MM.1S (cell line): ENCODE measurements at regions not wholly inside any gene's neighbourhood (a gene's known extent, or its start where the extent isn't known, plus 50 kb on each side); places are given as distances from the start of the nearest gene placed in this dataset.

Source experiments
- DNase-seq: peaks from one replicate; pipeline ENCODE4 v3.0.0-alpha.2; 2015
- H2AFZ ChIP-seq: fragments of 300-600 bp; sonication (generic); 2 replicates; pipeline ENCODE4 v1.6.0; 2016; ENCODE audit warnings: antibody characterized with exemption, low read length
- H3F3A ChIP-seq: fragments of 300-600 bp; sonication (generic); 2 replicates; pipeline ENCODE4 v1.6.1; 2016; ENCODE audit warnings: mild to moderate bottlenecking, antibody characterized with exemption, low read length, moderate library complexity, mixed read lengths; ENCODE audit not compliant: insufficient read depth
- H3K27ac ChIP-seq: fragments of 300-600 bp; sonication (generic); 2 replicates; pipeline ENCODE4 v1.5.1; 2016; ENCODE audit warnings: mild to moderate bottlenecking, low read length
- H3K27me3 ChIP-seq: fragments of 300-600 bp; sonication (generic); replicated peaks from 2 replicates; pipeline ENCODE4 v1.6.0; 2016; ENCODE audit warnings: low read length; ENCODE audit not compliant: insufficient read depth
- H3K36me3 ChIP-seq: fragments of 300-600 bp; sonication (generic); replicated peaks from 2 replicates; pipeline ENCODE4 v1.6.1; 2016; ENCODE audit warnings: mild to moderate bottlenecking, low read length, mixed read lengths; ENCODE audit not compliant: insufficient read depth
- H3K4me1 ChIP-seq: fragments of 300-600 bp; sonication (generic); 2 replicates; pipeline ENCODE4 v1.6.1; 2016; ENCODE audit warnings: low read length, mixed read lengths
- H3K4me2 ChIP-seq: fragments of 300-600 bp; sonication (generic); 2 replicates; pipeline ENCODE4 v1.6.0; 2016; ENCODE audit warnings: low read depth, low read length
- H3K4me3 ChIP-seq: fragments of 300-600 bp; sonication (generic); 2 replicates; pipeline ENCODE4 v1.5.1; 2016; ENCODE audit warnings: low read length, mixed read lengths
- H3K79me2 ChIP-seq: fragments of 300-600 bp; sonication (generic); 2 replicates; pipeline ENCODE4 v1.6.1; 2016; ENCODE audit warnings: mixed run types, low read length, mixed read lengths
- H3K9ac ChIP-seq: fragments of 300-600 bp; sonication (generic); 2 replicates; pipeline ENCODE4 v1.6.1; 2016; ENCODE audit warnings: low read length, mixed read lengths
- H3K9me2 ChIP-seq: fragments of 300-600 bp; sonication (generic); replicated peaks from 2 replicates; pipeline ENCODE4 v1.6.1; 2016; ENCODE audit warnings: mild to moderate bottlenecking, low read length, mixed read lengths; ENCODE audit not compliant: insufficient read depth
- H3K9me3 ChIP-seq: fragments of 300-600 bp; sonication (generic); replicated peaks from 2 replicates; pipeline ENCODE4 v1.6.1; 2016; ENCODE audit warnings: mild to moderate bottlenecking, low read length, mixed read lengths; ENCODE audit not compliant: insufficient read depth
- H4K20me1 ChIP-seq: fragments of 300-600 bp; sonication (generic); 2 replicates; pipeline ENCODE4 v1.6.1; 2016; ENCODE audit warnings: mild to moderate bottlenecking, low read length, moderate library complexity, mixed read lengths; ENCODE audit not compliant: insufficient read depth
- EZH2 ChIP-seq: fragments of 300-600 bp; sonication (generic); optimal IDR thresholded peaks from 2 replicates; pipeline ENCODE3; 2017; ENCODE audit warnings: low read depth, mild to moderate bottlenecking, antibody characterized with exemption, low read length, mixed read lengths
- EZH2phosphoT487 ChIP-seq: fragments of 300-600 bp; sonication (generic); IDR thresholded peaks from 2 replicates; pipeline ENCODE4 v1.6.1; 2018; ENCODE audit warnings: antibody characterized with exemption, low read length
- TF ChIP-seq, protein P1 (sequence below): fragments of 300-600 bp; sonication (generic); IDR thresholded peaks from 2 replicates; pipeline ENCODE4 v1.5.1; 2016; ENCODE audit warnings: antibody characterized with exemption, low read length, mixed read lengths

GRCh38 chr2:186950694-186951093 is 101.7 kb upstream of the ZSWIM2 start:
- H2AFZ ChIP-seq: peak overlapping the region; percentile 1; the same call in 1 of the 2 replicates
- no peaks in the 10 kb centered on the region for H3K9me3 ChIP-seq
- no peaks in the 10 kb centered on the region for H4K20me1 ChIP-seq
- H3K4me1 ChIP-seq: peaks cover 54% of the 10 kb centered on the region
- TF ChIP-seq, protein P1, sequence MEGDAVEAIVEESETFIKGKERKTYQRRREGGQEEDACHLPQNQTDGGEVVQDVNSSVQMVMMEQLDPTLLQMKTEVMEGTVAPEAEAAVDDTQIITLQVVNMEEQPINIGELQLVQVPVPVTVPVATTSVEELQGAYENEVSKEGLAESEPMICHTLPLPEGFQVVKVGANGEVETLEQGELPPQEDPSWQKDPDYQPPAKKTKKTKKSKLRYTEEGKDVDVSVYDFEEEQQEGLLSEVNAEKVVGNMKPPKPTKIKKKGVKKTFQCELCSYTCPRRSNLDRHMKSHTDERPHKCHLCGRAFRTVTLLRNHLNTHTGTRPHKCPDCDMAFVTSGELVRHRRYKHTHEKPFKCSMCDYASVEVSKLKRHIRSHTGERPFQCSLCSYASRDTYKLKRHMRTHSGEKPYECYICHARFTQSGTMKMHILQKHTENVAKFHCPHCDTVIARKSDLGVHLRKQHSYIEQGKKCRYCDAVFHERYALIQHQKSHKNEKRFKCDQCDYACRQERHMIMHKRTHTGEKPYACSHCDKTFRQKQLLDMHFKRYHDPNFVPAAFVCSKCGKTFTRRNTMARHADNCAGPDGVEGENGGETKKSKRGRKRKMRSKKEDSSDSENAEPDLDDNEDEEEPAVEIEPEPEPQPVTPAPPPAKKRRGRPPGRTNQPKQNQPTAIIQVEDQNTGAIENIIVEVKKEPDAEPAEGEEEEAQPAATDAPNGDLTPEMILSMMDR: no peak
- no peak for TF ChIP-seq EZH2phosphoT487
- TF ChIP-seq EZH2: no peak
- H3F3A ChIP-seq: peaks cover 48% of the 10 kb centered on the region
- H3K4me3 ChIP-seq: no peak overlapping the region
- H3K27me3 ChIP-seq: no peaks in the 10 kb centered on the region
- H3K36me3 ChIP-seq: no peaks in the 10 kb centered on the region
- H3K9me2 ChIP-seq: no peaks in the 10 kb centered on the region
- H3K9ac ChIP-seq: 0 out of 2 replicates have a peak overlapping the region, but pooled peaks have one; percentile 6
- no peak for DNase-seq
- no peaks in the 10 kb centered on the region for H3K79me2 ChIP-seq
- peak overlapping the region; percentile 83 for H3K27ac ChIP-seq
- H3K4me2 ChIP-seq: peak overlapping the region; percentile 71; the same call in 1 of the 2 replicates

GRCh38 chr2:186949726-186950256 is 100.8 kb upstream of the ZSWIM2 start:
- Histone ChIP-seq H3K27ac (peak overlapping the region; percentile 83), H2AFZ (peak overlapping the region; percentile 46), H3K4me3 (peak overlapping the region; percentile 30; the same call in 1 of the 2 replicates), H3K9me2 (no peaks in the 10 kb centered on the region), H3K4me1 (peaks cover 45% of the 10 kb centered on the region), H3K79me2 (no peaks in the 10 kb centered on the region), H3K9ac (peak overlapping the region; percentile 32; the same call in 1 of the 2 replicates), H3F3A (peaks cover 48% of the 10 kb centered on the region), H3K36me3 (no peaks in the 10 kb centered on the region), H3K27me3 (no peaks in the 10 kb centered on the region), H4K20me1 (no peaks in the 10 kb centered on the region), H3K9me3 (no peaks in the 10 kb centered on the region), H3K4me2 (peak overlapping the region; percentile 71)
- TF ChIP-seq, protein P1: no peak
- TF ChIP-seq EZH2 (no peak), EZH2phosphoT487 (no peak)
- DNase-seq: peak; percentile 82

DNA sequence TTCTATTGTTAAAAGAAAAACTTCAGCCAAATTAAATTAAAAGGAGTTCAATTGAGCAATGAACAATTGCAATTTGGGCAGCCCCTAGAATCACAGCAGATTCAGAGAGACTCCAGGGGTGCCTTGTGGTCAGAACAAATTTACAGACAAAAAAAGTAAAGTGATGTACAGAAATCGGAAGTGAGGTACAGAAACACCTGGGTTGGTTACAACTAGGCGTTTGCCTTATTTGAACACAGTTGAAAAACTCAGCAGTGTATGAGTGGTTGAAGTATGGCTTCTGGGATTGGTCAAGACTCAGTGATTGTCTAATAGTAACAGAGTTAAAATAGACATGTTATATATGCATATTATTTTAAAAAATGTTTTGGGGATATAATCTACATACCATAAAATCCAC is 98.5 kb upstream of the ZSWIM2 start:
- H3K4me3 ChIP-seq: peak overlapping the region; percentile 38
- peaks cover 45% of the 10 kb centered on the region for H3K4me1 ChIP-seq
- H3K9me2 ChIP-seq: no peaks in the 10 kb centered on the region
- no peaks in the 10 kb centered on the region for H3K27me3 ChIP-seq
- peak overlapping the region; percentile 83 for H3K27ac ChIP-seq
- H3F3A ChIP-seq: peaks cover 48% of the 10 kb centered on the region
- H2AFZ ChIP-seq: peak overlapping the region; percentile 10; the same call in 1 of the 2 replicates
- H3K36me3 ChIP-seq: no peaks in the 10 kb centered on the region
- peak overlapping the region; percentile 52 for H3K9ac ChIP-seq
- H3K79me2 ChIP-seq: no peaks in the 10 kb centered on the region
- no peaks in the 10 kb centered on the region for H4K20me1 ChIP-seq
- peak overlapping the region; percentile 34 for H3K4me2 ChIP-seq
- DNase-seq: peak; percentile 86
- no peak for TF ChIP-seq EZH2
- TF ChIP-seq EZH2phosphoT487: no peak
- TF ChIP-seq, protein P1: no peak
- H3K9me3 ChIP-seq: no peaks in the 10 kb centered on the region
